ENCODE measurements at regions not wholly inside any gene's neighbourhood (a gene's known extent, or its start where the extent isn't known, plus 50 kb on each side); places are given as distances from the start of the nearest gene placed in this dataset.

DNA sequence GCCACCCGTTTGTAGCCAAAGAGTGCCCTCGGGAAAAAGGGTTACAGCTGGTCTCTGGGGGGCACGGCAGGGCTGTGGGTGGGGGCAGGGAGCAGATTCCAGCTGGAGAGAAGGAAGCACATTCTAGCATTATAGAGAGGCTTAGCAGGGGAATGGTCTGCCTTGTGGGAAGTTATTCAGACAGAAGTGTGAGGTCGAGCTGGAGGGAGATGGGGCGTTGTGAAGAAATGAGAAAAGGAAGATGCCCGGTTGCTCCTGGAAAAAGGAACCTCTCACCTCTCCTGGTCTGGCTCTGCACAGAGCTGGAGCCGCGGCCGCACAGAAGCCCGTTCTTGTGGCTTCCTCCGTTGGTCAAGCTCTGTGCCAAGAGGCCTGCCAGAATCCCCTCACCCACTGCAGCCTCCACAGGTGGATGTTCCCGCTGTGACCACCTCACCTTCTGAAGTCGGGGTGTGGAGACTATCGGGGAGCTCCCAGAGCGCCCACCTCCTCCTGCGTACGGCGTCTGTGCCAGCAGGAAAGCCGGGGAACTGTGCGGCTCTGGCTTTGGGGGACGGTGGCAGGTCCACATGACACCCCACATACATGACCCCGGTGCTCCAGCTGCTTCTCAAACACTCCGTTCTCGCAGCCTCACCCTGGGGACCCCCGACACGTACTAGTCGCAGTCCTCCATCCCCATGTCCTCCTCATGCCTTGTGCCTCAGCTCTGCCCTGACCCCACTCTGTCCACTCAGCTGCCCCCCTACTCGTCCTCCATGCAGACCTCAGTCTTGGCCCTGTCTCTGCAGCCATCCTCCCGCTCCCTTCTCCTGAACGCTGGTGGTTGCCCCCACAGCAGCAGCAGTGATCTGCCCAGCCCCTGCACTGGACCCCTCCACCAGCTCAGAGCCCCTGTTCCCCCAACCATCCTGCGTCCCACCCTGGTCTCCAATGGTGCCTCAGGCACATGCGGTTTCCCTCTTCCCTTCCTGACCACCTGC is 52.2 kb upstream of the HGFAC start:
- H3K4me1 ChIP-seq (ENCODE audit: insufficient read depth, low read length), result peaks cover 48% of the 10 kb centered on the region
- H3K9ac ChIP-seq (ENCODE audit: low read depth, low read length), result no peak overlapping the region
- H3K4me3 ChIP-seq (ENCODE audit: low read length), result no peak overlapping the region
- 81% methylated on average over 32 of the region's 32 CpGs for WGBS
- H3K27ac ChIP-seq (ENCODE audit: low read depth, low read length), result no peak overlapping the region
- no peaks in the 10 kb centered on the region for H3K9me3 ChIP-seq (ENCODE audit: insufficient read depth, low read depth, low read length)
- H3K36me3 ChIP-seq (ENCODE audit: insufficient read depth, low read length), result no peaks in the 10 kb centered on the region
- no peaks in the 10 kb centered on the region for H3K27me3 ChIP-seq (ENCODE audit: insufficient read depth, low read length)

DNA sequence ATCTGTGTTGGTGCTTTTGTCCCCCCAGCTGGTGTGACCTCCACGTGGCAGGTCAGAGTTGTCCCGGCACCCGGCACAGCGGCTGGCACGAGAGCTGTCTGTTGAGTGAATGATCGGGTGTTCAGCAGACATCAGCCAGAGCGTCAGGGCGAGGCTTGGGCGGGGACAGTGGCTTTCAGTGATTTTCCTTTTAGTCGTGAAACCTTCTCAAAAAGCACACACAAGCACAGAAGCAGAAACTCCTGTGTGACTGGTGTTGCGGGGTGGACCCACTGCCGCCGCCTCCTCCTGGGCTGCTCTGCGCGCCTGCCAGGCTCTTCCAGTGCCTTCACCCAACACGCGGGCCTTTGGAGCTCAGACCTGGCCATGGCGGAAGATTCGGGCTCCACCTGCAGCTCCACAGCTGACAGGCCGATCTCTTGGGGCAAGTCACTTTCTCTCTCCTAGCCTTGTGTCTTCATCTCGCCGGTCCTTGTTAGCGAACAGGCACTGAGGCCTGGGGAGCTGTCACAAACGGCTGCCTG is 51.4 kb upstream of the HGFAC start:
- Histone ChIP-seq H3K4me3 (ENCODE audit: low read length) (no peak overlapping the region), H3K27ac (ENCODE audit: low read depth, low read length) (no peak overlapping the region), H3K4me1 (ENCODE audit: insufficient read depth, low read length) (peaks cover 48% of the 10 kb centered on the region), H3K9me3 (ENCODE audit: insufficient read depth, low read depth, low read length) (no peaks in the 10 kb centered on the region), H3K36me3 (ENCODE audit: insufficient read depth, low read length) (no peaks in the 10 kb centered on the region), H3K9ac (ENCODE audit: low read depth, low read length) (no peak overlapping the region), H3K27me3 (ENCODE audit: insufficient read depth, low read length) (no peaks in the 10 kb centered on the region)
- WGBS, result 55% methylated on average over 23 of the region's 24 CpGs

DNA sequence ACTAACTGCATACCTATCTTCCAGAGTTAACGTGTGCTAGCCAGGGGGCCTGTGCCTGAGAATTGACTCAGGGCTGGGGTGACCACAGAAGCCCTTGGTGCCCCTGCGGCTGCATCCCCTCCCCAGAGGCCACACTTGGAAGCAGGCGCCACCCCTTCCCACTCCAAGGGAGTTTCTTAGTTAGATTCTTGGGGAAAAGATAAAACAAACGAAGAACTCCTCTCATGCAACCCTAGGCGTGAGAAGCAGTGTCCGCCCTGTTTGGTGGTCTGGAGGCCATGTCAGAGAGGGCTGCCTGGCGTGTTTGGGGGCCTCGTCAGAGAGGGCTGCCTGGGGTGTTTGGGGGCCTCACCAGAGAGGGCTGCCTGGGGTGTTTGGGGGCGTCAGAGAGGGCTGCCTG is 50.3 kb upstream of the HGFAC start:
- Histone ChIP-seq H3K4me3 (ENCODE audit: low read length) (no peak overlapping the region), H3K9ac (ENCODE audit: low read depth, low read length) (no peak overlapping the region), H3K27me3 (ENCODE audit: insufficient read depth, low read length) (no peaks in the 10 kb centered on the region), H3K27ac (ENCODE audit: low read depth, low read length) (no peak overlapping the region), H3K36me3 (ENCODE audit: insufficient read depth, low read length) (no peaks in the 10 kb centered on the region), H3K4me1 (ENCODE audit: insufficient read depth, low read length) (peaks cover 48% of the 10 kb centered on the region), H3K9me3 (ENCODE audit: insufficient read depth, low read depth, low read length) (peaks cover 7% of the 10 kb centered on the region; the same call in 1 of the 2 replicates)
- WGBS, result 80% methylated on average over 8 of the region's 9 CpGs

All from HUES64 (cell line).